Islet of Langerhans (tissue), 1 donor: ENCODE measurements at regions not wholly inside any gene's neighbourhood (a gene's known extent, or its start where the extent isn't known, plus 50 kb on each side); places are given as distances from the start of the nearest gene placed in this dataset.

Experiments used
- FAIRE-seq: peaks from one replicate; lab custom pipeline; 2011; peaks lifted over from hg19 to GRCh38; lab: Jason Lieb, UNC

GRCh38 chr16:73251608-73252007 lies 203.7 kb upstream of the ZFHX3 start:
- FAIRE-seq, result no peak

GRCh38 chr16:73248316-73248715 lies 200.4 kb upstream of the ZFHX3 start:
- no peak for FAIRE-seq

GRCh38 chr16:73240920-73241319 lies 193.0 kb upstream of the ZFHX3 start:
- FAIRE-seq, result no peak

GRCh38 chr16:73237601-73238000 lies 189.7 kb upstream of the ZFHX3 start:
- FAIRE-seq, result no peak

GRCh38 chr16:73234496-73234895 lies 186.6 kb upstream of the ZFHX3 start:
- FAIRE-seq, result no peak

GRCh38 chr16:73233846-73234424 lies 186.0 kb upstream of the ZFHX3 start:
- FAIRE-seq, result no peak

- no peak for FAIRE-seq
These were observed 185.4 kb upstream of the ZFHX3 start for GRCh38 chr16:73233329-73233765.

- FAIRE-seq, result no peak
These were observed 184.8 kb upstream of the ZFHX3 start for GRCh38 chr16:73232555-73233328.

- FAIRE-seq, result no peak
These were observed 184.1 kb upstream of the ZFHX3 start for GRCh38 chr16:73231944-73232554.

- no peak for FAIRE-seq
These were observed 183.5 kb upstream of the ZFHX3 start for GRCh38 chr16:73231379-73231778.

- FAIRE-seq, result no peak
These were observed 182.7 kb upstream of the ZFHX3 start for GRCh38 chr16:73230651-73231050.

- no peak for FAIRE-seq
These were observed 180.7 kb upstream of the ZFHX3 start for GRCh38 chr16:73228649-73229048.

- FAIRE-seq, result no peak
These were observed 178.7 kb upstream of the ZFHX3 start for GRCh38 chr16:73226675-73227074.

- FAIRE-seq, result no peak
These were observed 178.1 kb upstream of the ZFHX3 start for GRCh38 chr16:73225983-73226382.

GRCh38 chr16:73220836-73221235 lies 172.9 kb upstream of the ZFHX3 start:
- FAIRE-seq, result no peak

- no peak for FAIRE-seq
These were observed 171.2 kb upstream of the ZFHX3 start for GRCh38 chr16:73219176-73219575.

- FAIRE-seq, result no peak
These were observed 169.7 kb upstream of the ZFHX3 start for GRCh38 chr16:73217654-73218053.

- FAIRE-seq, result no peak
These were observed 169.0 kb upstream of the ZFHX3 start for GRCh38 chr16:73216932-73217331.

GRCh38 chr16:73215678-73216377 lies 167.9 kb upstream of the ZFHX3 start:
- FAIRE-seq, result no peak

GRCh38 chr16:73214825-73215677 lies 167.1 kb upstream of the ZFHX3 start:
- FAIRE-seq, result no peak

GRCh38 chr16:73213732-73214455 lies 166.0 kb upstream of the ZFHX3 start:
- FAIRE-seq, result no peak
